ENCODE measurements at regions not wholly inside any gene's neighbourhood (a gene's known extent, or its start where the extent isn't known, plus 50 kb on each side); places are given as distances from the start of the nearest gene placed in this dataset.

- no peak for DNase-seq
Measured at GRCh38 chr16:79876332-79876730, 275.8 kb upstream of the MAF start.

- no peak for DNase-seq
Measured at GRCh38 chr16:79874391-79874790, 273.9 kb upstream of the MAF start.

GRCh38 chr16:79873825-79874224, 273.3 kb upstream of the MAF start:
- no peak for DNase-seq

GRCh38 chr16:79871906-79872305, 271.4 kb upstream of the MAF start:
- no peak for DNase-seq

- DNase-seq, result no peak
Measured at GRCh38 chr16:79870016-79870886, 269.7 kb upstream of the MAF start.

- DNase-seq, result no peak
Measured at GRCh38 chr16:79869304-79870015, 268.9 kb upstream of the MAF start.

- DNase-seq, result no peak
Measured at GRCh38 chr16:79868841-79869240, 268.3 kb upstream of the MAF start.

GRCh38 chr16:79867425-79867997, 267.0 kb upstream of the MAF start:
- no peak for DNase-seq

GRCh38 chr16:79865918-79866317, 265.4 kb upstream of the MAF start:
- no peak for DNase-seq

- no peak for DNase-seq
Measured at GRCh38 chr16:79864781-79865391, 264.3 kb upstream of the MAF start.

- DNase-seq, result no peak
Measured at GRCh38 chr16:79864032-79864780, 263.7 kb upstream of the MAF start.

GRCh38 chr16:79863128-79864031, 262.8 kb upstream of the MAF start:
- no peak for DNase-seq

GRCh38 chr16:79862601-79863000, 262.1 kb upstream of the MAF start:
- no peak for DNase-seq

- no peak for DNase-seq
Measured at GRCh38 chr16:79856581-79856980, 256.0 kb upstream of the MAF start.

GRCh38 chr16:79850348-79850747, 249.8 kb upstream of the MAF start:
- DNase-seq, result no peak

- no peak for DNase-seq
Measured at GRCh38 chr16:79849119-79849518, 248.6 kb upstream of the MAF start.

- no peak for DNase-seq
Measured at GRCh38 chr16:79848719-79849118, 248.2 kb upstream of the MAF start.

GRCh38 chr16:79847569-79847968, 247.0 kb upstream of the MAF start:
- no peak for DNase-seq

GRCh38 chr16:79847101-79847500, 246.6 kb upstream of the MAF start:
- no peak for DNase-seq

- no peak for DNase-seq
Measured at GRCh38 chr16:79845734-79846135, 245.2 kb upstream of the MAF start.

GRCh38 chr16:79845033-79845733, 244.6 kb upstream of the MAF start:
- DNase-seq, result no peak
